ENCODE measurements at regions not wholly inside any gene's neighbourhood (a gene's known extent, or its start where the extent isn't known, plus 50 kb on each side); places are given as distances from the start of the nearest gene placed in this dataset.

- DNase-seq (ENCODE audit: low spot score) = no peak
- Histone ChIP-seq H3K4me1 (ENCODE audit: insufficient read depth, low read length) (no peaks in the 10 kb centered on the region), H4K20me1 (ENCODE audit: insufficient read depth, low read length) (peaks cover 3% of the 10 kb centered on the region; the same call in 1 of the 2 replicates), H3K4me3 (replicated peaks in 1 of 3; ENCODE audit: insufficient read depth in 1 of 3, low read depth in 2 of 3, low read length in 3 of 3) (no peak overlapping the region), H3K9me3 (ENCODE audit: low read length) (no peaks in the 10 kb centered on the region), H3K27ac (ENCODE audit: extremely low read length, insufficient read depth, low read length) (no peak overlapping the region), H3K9ac (ENCODE audit: insufficient read depth, low read depth, low read length) (no peak overlapping the region), H3K27me3 (ENCODE audit: control insufficient read depth in 1 of 2, insufficient read depth in 2 of 2, low read length in 2 of 2) (peaks cover 7 to 47% of the 10 kb centered on the region in 2 experiments), H3K4me2 (ENCODE audit: low read depth, low read length) (no peak overlapping the region), H3K36me3 (replicated peaks in 1 of 2; ENCODE audit: control insufficient read depth in 1 of 2, insufficient read depth in 2 of 2, low read length in 2 of 2) (no peaks in the 10 kb centered on the region), H3K79me2 (ENCODE audit: insufficient read depth, low read length) (no peaks in the 10 kb centered on the region), H2AFZ (ENCODE audit: low read length) (no peak overlapping the region)
- intact Hi-C loops (cut with micrococcal nuclease; ENCODE audit: unreplicated experiment) (no loop called here), in situ Hi-C loops (cut with HindIII; ENCODE audit: extremely low pct_ligation_motif_present, low pct_unique_long_range_greater_than_20kb) (no loop called here)
- TF ChIP-seq DNMT1 (CRISPR knock-in tag; IDR thresholded peaks at IDR 0.05) (no peak), ZNF547 (CRISPR knock-in tag; IDR thresholded peaks at IDR 0.05) (no peak), FOXO4 (CRISPR knock-in tag; conservative IDR thresholded peaks at IDR 0.05) (no peak), ESRRA (CRISPR knock-in tag; IDR thresholded peaks at IDR 0.05; ENCODE audit: low read depth) (no peak), ZFP41 (CRISPR knock-in tag; IDR thresholded peaks at IDR 0.05; ENCODE audit: borderline replicate concordance) (no peak), HHEX (CRISPR knock-in tag; IDR thresholded peaks at IDR 0.05) (no peak), ZC3H4 (CRISPR knock-in tag; IDR thresholded peaks at IDR 0.05; ENCODE audit: borderline replicate concordance) (no peak), SMARCC2 (IDR thresholded peaks at IDR 0.05) (no peak), ZNF597 (CRISPR knock-in tag; IDR thresholded peaks at IDR 0.05) (no peak), ZNF777 (CRISPR knock-in tag; IDR thresholded peaks at IDR 0.05) (no peak), ZMYM2 (CRISPR knock-in tag; IDR thresholded peaks at IDR 0.05) (no peak), PHF21A (CRISPR knock-in tag; IDR thresholded peaks at IDR 0.05) (no peak), HNRNPLL (IDR thresholded peaks at IDR 0.05; ENCODE audit: low read depth, low read length, poor library complexity, severe bottlenecking) (no peak), KDM4B (CRISPR knock-in tag; IDR thresholded peaks at IDR 0.05) (no peak), HNRNPL (IDR thresholded peaks at IDR 0.05; ENCODE audit: low read depth, low read length) (no peak), POLR2G (IDR thresholded peaks at IDR 0.05; ENCODE audit: low read depth, low read length) (no peak), MTF2 (CRISPR knock-in tag; IDR thresholded peaks at IDR 0.05; ENCODE audit: borderline replicate concordance) (no peak)
- WGBS (ENCODE audit: low lambda C conversion rate) = 47% methylated on average over 29 of the region's 29 CpGs
- ChIA-PET POLR2A (no interaction called here), CTCF (ENCODE audit: low intra/inter-chr PET ratio, low total read pairs) (no interaction called here)
- BruUV-seq (replicated peaks) = no TSS peak
- no peak for ATAC-seq
- FAIRE-seq = no peak
Observed at GRCh38 chr2:468648-469336, 180.9 kb upstream of the ALKAL2 start.

Measured in HepG2 (cell line).